H1 (cell line): ENCODE measurements at regions not wholly inside any gene's neighbourhood (a gene's known extent, or its start where the extent isn't known, plus 50 kb on each side); places are given as distances from the start of the nearest gene placed in this dataset.

Source experiments
- CTCF ChIA-PET: fragments of 300-600 bp; sonication (Branson Sonifier 250); formaldehyde crosslinking; loops from one replicate; lab custom pipeline; 2021; ENCODE audit not compliant: partially characterized antibody; lab: Charles Lee
- POLR2A ChIA-PET: fragments of 300-600 bp; sonication (Branson Sonifier 250); formaldehyde crosslinking; loops from one replicate; lab custom pipeline; 2021; ENCODE audit warnings: inconsistent platforms; ENCODE audit not compliant: partially characterized antibody; lab: Charles Lee
- DNase-seq, 2 experiments: peaks; one replicate each; pipeline versions ENCODE4 v3.0.0 to v3.0.0-alpha.2; 2010 to 2022; ENCODE audit warnings: low spot score in 2 of 2, low read depth in 1 of 2, mixed read lengths in 1 of 2
- FAIRE-seq: peaks from 2 replicates; lab custom pipeline; 2011; peaks lifted over from hg19 to GRCh38; lab: Jason Lieb, UNC
- H2AFZ ChIP-seq: 2 replicates; pipeline ENCODE4 v1.8.1; 2012; ENCODE audit warnings: low read length, inconsistent platforms
- H2AK5ac ChIP-seq: 2 replicates; pipeline ENCODE4 v1.6.1; 2013; ENCODE audit warnings: low read depth, low read length
- H2BK120ac ChIP-seq: replicated peaks from 2 replicates; pipeline ENCODE3; 2013; ENCODE audit warnings: low read depth, low read length, inconsistent platforms
- H2BK12ac ChIP-seq: 2 replicates; pipeline ENCODE4 v1.6.1; 2013; ENCODE audit warnings: low read depth, low read length
- H2BK15ac ChIP-seq: 2 replicates; pipeline ENCODE4 v1.6.1; 2013; ENCODE audit warnings: low read length
- H2BK20ac ChIP-seq: 2 replicates; pipeline ENCODE4 v1.6.1; 2013; ENCODE audit warnings: low read length
- H2BK5ac ChIP-seq: 2 replicates; pipeline ENCODE4 v1.6.1; 2013; ENCODE audit warnings: low read depth, low read length
- H3K14ac ChIP-seq: 2 replicates; pipeline ENCODE4 v1.6.1; 2013; ENCODE audit warnings: inconsistent platforms; ENCODE audit not compliant: insufficient read length
- H3K18ac ChIP-seq: 2 replicates; pipeline ENCODE4 v1.6.1; 2013; ENCODE audit warnings: low read length; ENCODE audit errors: extremely low read depth
- H3K23ac ChIP-seq: 2 replicates; pipeline ENCODE4 v1.6.1; 2013; ENCODE audit warnings: inconsistent platforms; ENCODE audit not compliant: insufficient read length
- H3K23me2 ChIP-seq: 2 replicates; pipeline ENCODE4 v1.6.1; 2013; ENCODE audit warnings: low read depth, low read length
- H3K27ac ChIP-seq: 2 replicates; pipeline ENCODE4 v1.6.1; 2011; ENCODE audit warnings: low read depth, low read length, inconsistent platforms
- H3K27me3 ChIP-seq, 4 experiments: replicated peaks in 1 of 4; 1 replicate in 1 of 4; 2 replicates in 3 of 4; pipeline versions ENCODE4 v1.6.1 to v1.8.1; 2011 to 2013; ENCODE audit warnings: low read length in 3 of 4, mild to moderate bottlenecking in 3 of 4, inconsistent platforms in 2 of 4, mixed read lengths in 2 of 4, moderate library complexity in 1 of 4; ENCODE audit not compliant: control insufficient read depth in 3 of 4, insufficient read depth in 3 of 4; ENCODE audit errors: extremely low read depth in 1 of 4
- H3K36me3 ChIP-seq, 4 experiments: 2 replicates each; pipeline versions ENCODE4 v1.6.1 to v1.8.1; 2011 to 2013; ENCODE audit warnings: mild to moderate bottlenecking in 4 of 4, low read length in 3 of 4, moderate library complexity in 2 of 4, control low read depth in 1 of 4, inconsistent platforms in 1 of 4; ENCODE audit not compliant: insufficient read depth in 4 of 4, control insufficient read depth in 2 of 4
- H3K4ac ChIP-seq: replicated peaks from 2 replicates; pipeline ENCODE3; 2013; ENCODE audit warnings: low read length, low read depth, mixed read lengths, inconsistent platforms; ENCODE audit not compliant: insufficient read length
- H3K4me1 ChIP-seq, 4 experiments: replicated peaks in 1 of 4; 1 replicate in 1 of 4; 2 replicates in 3 of 4; pipeline versions ENCODE4 v1.6.1 to v1.8.1; 2011 to 2013; ENCODE audit warnings: low read length in 3 of 4, inconsistent platforms in 2 of 4, mixed read lengths in 1 of 4; ENCODE audit not compliant: insufficient read depth in 4 of 4, control insufficient read depth in 3 of 4
- H3K4me2 ChIP-seq, 2 experiments: 2 replicates each; pipeline versions ENCODE4 v1.6.1 to v1.8.1; 2011 to 2013; ENCODE audit warnings: low read depth in 2 of 2, low read length in 2 of 2, control low read depth in 1 of 2, inconsistent platforms in 1 of 2, mild to moderate bottlenecking in 1 of 2; ENCODE audit not compliant: insufficient read depth in 1 of 2
- H3K4me3 ChIP-seq, 4 experiments: fragments of 200-600, 300-600 bp in 1 of 4; sonication (generic), shearing (Covaris generic), sonication (Bioruptor Twin) in 1 of 4; 2 replicates each; pipeline versions ENCODE4 v1.5.1 to v1.8.1; 2011 to 2016; ENCODE audit warnings: low read length in 4 of 4, low read depth in 3 of 4, control low read depth in 2 of 4, inconsistent platforms in 2 of 4, mild to moderate bottlenecking in 2 of 4, mixed read lengths in 1 of 4, moderate library complexity in 1 of 4; ENCODE audit not compliant: insufficient read depth in 2 of 4; ENCODE audit errors: extremely low read depth in 1 of 4
- H3K56ac ChIP-seq: replicated peaks from 2 replicates; pipeline ENCODE3; 2013; ENCODE audit warnings: low read depth, mild to moderate bottlenecking, mixed read lengths, low read length, inconsistent platforms; ENCODE audit not compliant: insufficient read length
- H3K79me1 ChIP-seq: 2 replicates; pipeline ENCODE4 v1.6.1; 2013; ENCODE audit warnings: low read depth, low read length, control low read depth
- H3K79me2 ChIP-seq, 2 experiments: 2 replicates each; pipeline versions ENCODE4 v1.6.1 to v1.8.1; 2012 to 2013; ENCODE audit warnings: low read length in 2 of 2, mild to moderate bottlenecking in 2 of 2, inconsistent platforms in 1 of 2; ENCODE audit not compliant: insufficient read depth in 2 of 2, control insufficient read depth in 1 of 2
- H3K9ac ChIP-seq, 4 experiments: replicated peaks in 1 of 4; 1 replicate in 1 of 4; 2 replicates in 3 of 4; pipeline versions ENCODE4 v1.6.1 to v1.8.1; 2011 to 2013; ENCODE audit warnings: low read depth in 3 of 4, low read length in 3 of 4, control low read depth in 2 of 4, mild to moderate bottlenecking in 2 of 4, moderate library complexity in 2 of 4, inconsistent platforms in 1 of 4; ENCODE audit errors: extremely low read depth in 1 of 4
- H3K9me3 ChIP-seq, 2 experiments: 2 replicates each; pipeline versions ENCODE4 v1.6.1 to v1.8.1; 2012 to 2013; ENCODE audit warnings: mild to moderate bottlenecking in 2 of 2, moderate library complexity in 2 of 2, control low read depth in 1 of 2, inconsistent platforms in 1 of 2, low read depth in 1 of 2, low read length in 1 of 2, mixed read lengths in 1 of 2; ENCODE audit not compliant: insufficient read depth in 2 of 2
- H4K20me1 ChIP-seq, 2 experiments: replicated peaks in 1 of 2; 2 replicates each; pipeline versions ENCODE3 to v1.8.1; 2011 to 2013; ENCODE audit warnings: inconsistent platforms in 2 of 2, low read length in 2 of 2, mild to moderate bottlenecking in 1 of 2; ENCODE audit not compliant: insufficient read depth in 2 of 2, control insufficient read depth in 1 of 2
- H4K5ac ChIP-seq: 2 replicates; pipeline ENCODE4 v1.6.1; 2013; ENCODE audit warnings: low read length, low read depth, mixed read lengths, inconsistent platforms; ENCODE audit not compliant: insufficient read length
- H4K8ac ChIP-seq: 2 replicates; pipeline ENCODE4 v1.8.0; 2013; ENCODE audit warnings: mild to moderate bottlenecking, moderate library complexity, low read length, inconsistent platforms; ENCODE audit not compliant: insufficient read depth; ENCODE audit errors: extremely low read depth
- H4K91ac ChIP-seq: replicated peaks from 2 replicates; pipeline ENCODE3; 2013; ENCODE audit warnings: low read length, mixed read lengths, inconsistent platforms; ENCODE audit not compliant: insufficient read length
- KDM1A ChIP-seq: fragments of 200-600, 300-600 bp; sonication (generic); IDR thresholded peaks from 2 replicates; pipeline ENCODE4 v1.7.1; 2016; ENCODE audit warnings: mild to moderate bottlenecking, low read length, borderline replicate concordance
- WGBS, 2 experiments: shearing (Covaris generic) in 1 of 2; methylation state at CpG; one replicate each; pipeline versions ENCODE4 v1.1.6 to v1.1.7; 2013 to 2015; ENCODE audit warnings: low lambda C conversion rate in 2 of 2, mixed read lengths in 2 of 2, inconsistent platforms in 1 of 2, low coverage in 1 of 2, missing lambda C conversion rate in 1 of 2; ENCODE audit not compliant: insufficient replicate concordance in 2 of 2, insufficient coverage in 1 of 2, insufficient read length in 1 of 2; ENCODE audit errors: extremely low coverage in 1 of 2, missing lambda C conversion rate in 1 of 2; 5-methylcytosine and 5-hydroxymethylcytosine counted together
- TF ChIP-seq, protein P1 (sequence below): IDR thresholded peaks from 2 replicates; pipeline ENCODE4 v1.6.1; 2012; ENCODE audit warnings: low read length, inconsistent platforms

DNA sequence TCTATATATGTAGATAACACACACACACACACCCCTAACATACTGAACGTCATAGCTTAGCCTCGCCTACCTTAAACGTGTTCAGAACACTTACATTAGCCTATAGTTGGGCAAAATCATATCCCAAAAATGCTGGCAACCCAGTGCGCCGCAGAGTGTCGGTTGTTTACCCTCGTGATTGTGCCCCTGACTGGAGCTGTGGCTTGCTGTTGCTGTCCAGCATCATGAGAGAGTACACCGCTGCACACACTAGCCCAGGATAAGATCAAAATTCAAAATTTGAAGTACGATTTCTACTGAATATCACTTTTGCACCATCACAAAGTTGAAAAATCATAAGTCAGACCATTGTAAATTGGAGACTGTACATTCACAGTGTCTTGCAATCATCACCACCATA lies 73.1 kb upstream of the COG2 start:
- POLR2A ChIA-PET = interaction anchor here (1.3 kb wide), 1 partner anchor 10 kb away, joined by 6 read pairs; no protein-coding TSS in a partner anchor

More for the DNA sequence above, 73.1 kb upstream of the COG2 start:
- CTCF ChIA-PET = interaction anchor here (1.0 to 1.2 kb wide), 2 partner anchors 9 to 17 kb away, joined by 4 read pairs; no protein-coding TSS in a partner anchor
- Histone ChIP-seq H3K18ac (no peak overlapping the region), H3K27me3 (no peaks in the 10 kb centered on the region)
- no peak for TF ChIP-seq KDM1A
- TF ChIP-seq, protein P1, sequence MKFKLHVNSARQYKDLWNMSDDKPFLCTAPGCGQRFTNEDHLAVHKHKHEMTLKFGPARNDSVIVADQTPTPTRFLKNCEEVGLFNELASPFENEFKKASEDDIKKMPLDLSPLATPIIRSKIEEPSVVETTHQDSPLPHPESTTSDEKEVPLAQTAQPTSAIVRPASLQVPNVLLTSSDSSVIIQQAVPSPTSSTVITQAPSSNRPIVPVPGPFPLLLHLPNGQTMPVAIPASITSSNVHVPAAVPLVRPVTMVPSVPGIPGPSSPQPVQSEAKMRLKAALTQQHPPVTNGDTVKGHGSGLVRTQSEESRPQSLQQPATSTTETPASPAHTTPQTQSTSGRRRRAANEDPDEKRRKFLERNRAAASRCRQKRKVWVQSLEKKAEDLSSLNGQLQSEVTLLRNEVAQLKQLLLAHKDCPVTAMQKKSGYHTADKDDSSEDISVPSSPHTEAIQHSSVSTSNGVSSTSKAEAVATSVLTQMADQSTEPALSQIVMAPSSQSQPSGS = no peak
- TF ChIP-seq, all 59 proteins: peak for 0
- no peaks in the 10 kb centered on the region for H3K79me1 ChIP-seq
- no peak overlapping the region for H3K14ac ChIP-seq
- WGBS, 2 experiments = 86% methylated on average over 9 of the region's 9 CpGs; no CpG with 5 or more reads in 1 of the 2 experiments
- no peak overlapping the region for H2BK20ac ChIP-seq
- H2BK5ac ChIP-seq = no peak overlapping the region
- no peaks in the 10 kb centered on the region for H3K9me3 ChIP-seq
- H3K23me2 ChIP-seq = no peaks in the 10 kb centered on the region
- H3K79me2 ChIP-seq = no peaks in the 10 kb centered on the region
- DNase-seq (no peak), FAIRE-seq (no peak)
- peaks cover 0 to 7% (median 3%) of the 10 kb centered on the region in 4 experiments for H3K4me1 ChIP-seq
- no peak overlapping the region for H2BK15ac ChIP-seq
- H3K9ac ChIP-seq = no peak overlapping the region
- no peak overlapping the region for H2BK120ac ChIP-seq
- H3K4me3 ChIP-seq = no peak overlapping the region
- H3K27ac ChIP-seq = no peak overlapping the region
- no peak overlapping the region for H2AFZ ChIP-seq
- H3K36me3 ChIP-seq = no peaks in the 10 kb centered on the region
- no peaks in the 10 kb centered on the region for H4K20me1 ChIP-seq
- no peak overlapping the region for H4K5ac ChIP-seq
- no peak overlapping the region for H3K56ac ChIP-seq
- no peak overlapping the region for H2BK12ac ChIP-seq
- H3K4ac ChIP-seq = no peak overlapping the region
- no peak overlapping the region for H2AK5ac ChIP-seq
- H3K4me2 ChIP-seq = no peak overlapping the region
- no peak overlapping the region for H4K91ac ChIP-seq
- no peak overlapping the region for H3K23ac ChIP-seq
- H4K8ac ChIP-seq = no peak overlapping the region
